ENCODE measurements at regions not wholly inside any gene's neighbourhood (a gene's known extent, or its start where the extent isn't known, plus 50 kb on each side); places are given as distances from the start of the nearest gene placed in this dataset.

- DNase-seq, result no peak
Measured at GRCh38 chr1:185645162-185645640, 89.0 kb upstream of the HMCN1 start.

- DNase-seq, result peak; percentile 35
Measured at GRCh38 chr1:185644531-185644930, 89.7 kb upstream of the HMCN1 start.

GRCh38 chr1:185636848-185637247, 97.3 kb upstream of the HMCN1 start:
- peak; percentile 54 for DNase-seq

- DNase-seq, result no peak
Measured at GRCh38 chr1:185634704-185635103, 99.5 kb upstream of the HMCN1 start.

- no peak for DNase-seq
Measured at GRCh38 chr1:185632659-185633423, 101.3 kb upstream of the HMCN1 start.

- DNase-seq, result no peak
Measured at GRCh38 chr1:185631843-185632242, 102.3 kb upstream of the HMCN1 start.

- no peak for DNase-seq
Measured at GRCh38 chr1:185627761-185628501, 106.3 kb upstream of the HMCN1 start.

- no peak for DNase-seq
Measured at GRCh38 chr1:185627171-185627570, 107.0 kb upstream of the HMCN1 start.

- DNase-seq, result no peak
Measured at GRCh38 chr1:185626344-185626743, 107.8 kb upstream of the HMCN1 start.

GRCh38 chr1:185610954-185611353, 123.2 kb upstream of the HMCN1 start:
- no peak for DNase-seq

- no peak for DNase-seq
Measured at GRCh38 chr1:185608177-185608576, 126.0 kb upstream of the HMCN1 start.

GRCh38 chr1:185603158-185603557, 131.0 kb upstream of the HMCN1 start:
- no peak for DNase-seq

- no peak for DNase-seq
Measured at GRCh38 chr1:185601189-185601588, 133.0 kb upstream of the HMCN1 start.

GRCh38 chr1:185600641-185601040, 133.6 kb upstream of the HMCN1 start:
- no peak for DNase-seq

GRCh38 chr1:185598332-185598731, 135.9 kb upstream of the HMCN1 start:
- DNase-seq, result no peak

- peak; percentile 57 for DNase-seq
Measured at GRCh38 chr1:185595835-185596667, 138.1 kb upstream of the HMCN1 start.

- no peak for DNase-seq
Measured at GRCh38 chr1:185594786-185595410, 139.3 kb upstream of the HMCN1 start.

- DNase-seq, result no peak
Measured at GRCh38 chr1:185593271-185593670, 140.9 kb upstream of the HMCN1 start.

GRCh38 chr1:185585770-185586169, 148.4 kb upstream of the HMCN1 start:
- no peak for DNase-seq

GRCh38 chr1:185581961-185582725, 152.0 kb upstream of the HMCN1 start:
- no peak for DNase-seq

- DNase-seq, result no peak
Measured at GRCh38 chr1:185581020-185581419, 153.2 kb upstream of the HMCN1 start.

GRCh38 chr1:185578293-185578692, 155.9 kb upstream of the HMCN1 start:
- DNase-seq, result no peak

Measured in activated CD4-positive, alpha-beta T cell treated with anti-CD3 and anti-CD28 coated beads for 48 hours (primary cell).